ENCODE measurements at regions not wholly inside any gene's neighbourhood (a gene's known extent, or its start where the extent isn't known, plus 50 kb on each side); places are given as distances from the start of the nearest gene placed in this dataset.
A peak's percentile ranks its signal among the peaks of the same experiment; 100 is the strongest.

DNA sequence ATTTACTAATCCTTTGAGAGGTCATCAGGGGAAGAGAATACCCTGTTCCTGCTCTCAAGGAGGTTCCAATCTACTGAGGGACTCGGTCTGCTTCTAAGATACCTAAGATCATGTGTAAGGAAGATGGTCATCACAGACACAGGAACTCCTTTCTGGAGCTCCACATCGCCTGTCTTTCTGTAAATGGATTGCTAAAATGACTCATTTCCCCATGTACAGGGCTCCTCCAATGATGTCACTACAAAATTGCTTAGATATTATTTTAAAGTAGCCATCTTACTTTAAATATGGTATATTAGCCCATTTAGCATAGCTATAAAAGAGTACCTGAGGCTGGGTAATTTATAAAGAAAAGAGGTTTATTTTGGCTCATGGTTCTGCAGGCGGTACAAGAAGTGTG is 206.1 kb upstream of the PROK2 start:
- Mint-ChIP-seq H3K27ac (no peak overlapping the region), H3K4me1 (no peaks in the 10 kb centered on the region), H3K27me3 (peaks cover 0 to 10% of the 10 kb centered on the region in 2 donors), H3K36me3 (no peaks in the 10 kb centered on the region), H3K9me3 (peaks cover 0 to 3% (median 0%) of the 10 kb centered on the region in 5 donors), H3K4me3 (no peak overlapping the region)
- ChIA-PET POLR2A (no interaction called here), CTCF (no interaction called here)
- H3K36me3 ChIP-seq (ENCODE audit: insufficient read depth, low read length) = no peaks in the 10 kb centered on the region
- no peaks in the 10 kb centered on the region for H3K27me3 ChIP-seq (ENCODE audit: insufficient read depth, low read length, poor library complexity, severe bottlenecking)
- H3K27ac ChIP-seq (ENCODE audit: low read depth, low read length) = no peak overlapping the region
- H3K9me3 ChIP-seq (ENCODE audit: low read length) = no peaks in the 10 kb centered on the region
- no peak for DNase-seq
- H3K4me1 ChIP-seq (ENCODE audit: insufficient read depth, low read length) = no peaks in the 10 kb centered on the region
- no peak overlapping the region for H3K4me3 ChIP-seq (ENCODE audit: low read length)

DNA sequence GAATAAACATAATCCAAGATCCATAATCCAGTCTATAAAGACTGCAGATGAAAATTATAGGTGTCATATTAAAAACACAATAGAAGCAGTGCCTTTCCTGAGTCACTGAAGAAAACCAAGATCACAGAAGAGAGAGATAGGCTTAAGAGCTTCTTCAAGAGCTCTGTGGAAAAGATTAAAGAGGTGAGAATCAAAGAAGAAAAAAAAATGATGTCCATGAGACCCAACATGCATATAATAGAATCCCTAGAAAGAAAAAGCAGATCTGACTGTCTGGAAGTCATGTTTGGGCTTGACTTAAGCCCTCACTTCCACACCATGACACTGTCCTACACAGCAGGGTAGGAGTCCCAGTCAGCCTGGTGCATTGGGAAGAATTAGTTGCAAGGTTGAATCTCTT is 205.6 kb upstream of the PROK2 start:
- Mint-ChIP-seq H3K36me3 (no peaks in the 10 kb centered on the region), H3K27ac (no peak overlapping the region), H3K4me1 (peaks cover 0 to 2% (median under 1%) of the 10 kb centered on the region in 3 donors), H3K9me3 (peaks cover 0 to 3% (median 0%) of the 10 kb centered on the region in 5 donors), H3K27me3 (peaks cover 0 to 10% of the 10 kb centered on the region in 2 donors), H3K4me3 (no peak overlapping the region)
- POLR2A ChIA-PET = no interaction called here
- no peak for DNase-seq
- Histone ChIP-seq H3K27me3 (ENCODE audit: insufficient read depth, low read length, poor library complexity, severe bottlenecking) (no peaks in the 10 kb centered on the region), H3K4me1 (ENCODE audit: insufficient read depth, low read length) (peaks cover under 1% of the 10 kb centered on the region), H3K4me3 (ENCODE audit: low read length) (no peak overlapping the region), H3K27ac (ENCODE audit: low read depth, low read length) (no peak overlapping the region), H3K9me3 (ENCODE audit: low read length) (no peaks in the 10 kb centered on the region), H3K36me3 (ENCODE audit: insufficient read depth, low read length) (no peaks in the 10 kb centered on the region)
- CTCF ChIA-PET = no interaction called here

DNA sequence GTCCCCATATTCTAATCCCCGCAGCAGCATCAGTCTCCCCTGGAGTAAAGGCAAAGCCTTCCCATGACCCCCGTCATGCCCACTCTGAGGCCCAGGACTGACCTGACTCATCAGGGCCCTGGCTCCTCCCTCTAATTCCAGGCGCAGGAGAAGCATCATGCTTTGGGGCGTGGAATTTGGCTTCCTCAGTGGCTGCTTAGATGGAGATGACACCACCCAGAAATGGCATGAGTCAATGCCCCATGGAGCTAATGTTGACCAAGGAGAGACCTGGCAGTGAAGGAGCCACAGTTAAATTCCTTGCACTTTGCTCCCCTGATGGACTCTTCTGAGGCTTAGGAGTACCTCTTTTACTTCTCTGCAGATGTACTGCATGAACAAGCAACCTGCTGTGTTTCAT is 204.2 kb upstream of the PROK2 start:
- Histone ChIP-seq H3K4me3 (ENCODE audit: low read length) (no peak overlapping the region), H3K27me3 (ENCODE audit: insufficient read depth, low read length, poor library complexity, severe bottlenecking) (no peaks in the 10 kb centered on the region), H3K9me3 (ENCODE audit: low read length) (no peaks in the 10 kb centered on the region), H3K27ac (ENCODE audit: low read depth, low read length) (no peak overlapping the region), H3K36me3 (ENCODE audit: insufficient read depth, low read length) (no peaks in the 10 kb centered on the region), H3K4me1 (ENCODE audit: insufficient read depth, low read length) (peaks cover 10% of the 10 kb centered on the region)
- Mint-ChIP-seq H3K4me1 (peaks cover 5 to 11% (median 6%) of the 10 kb centered on the region in 3 donors), H3K27ac (no peak overlapping the region), H3K4me3 (no peak overlapping the region), H3K9me3 (peaks cover 0 to 3% (median 0%) of the 10 kb centered on the region in 5 donors), H3K27me3 (peaks cover 3 to 5% of the 10 kb centered on the region in 2 donors), H3K36me3 (no peaks in the 10 kb centered on the region)
- ChIA-PET CTCF (no interaction called here), POLR2A (interaction anchor here (0.6 kb wide), 1 partner anchor 35 kb away, joined by 4 read pairs; no protein-coding TSS in a partner anchor)
- no peak for DNase-seq

DNA sequence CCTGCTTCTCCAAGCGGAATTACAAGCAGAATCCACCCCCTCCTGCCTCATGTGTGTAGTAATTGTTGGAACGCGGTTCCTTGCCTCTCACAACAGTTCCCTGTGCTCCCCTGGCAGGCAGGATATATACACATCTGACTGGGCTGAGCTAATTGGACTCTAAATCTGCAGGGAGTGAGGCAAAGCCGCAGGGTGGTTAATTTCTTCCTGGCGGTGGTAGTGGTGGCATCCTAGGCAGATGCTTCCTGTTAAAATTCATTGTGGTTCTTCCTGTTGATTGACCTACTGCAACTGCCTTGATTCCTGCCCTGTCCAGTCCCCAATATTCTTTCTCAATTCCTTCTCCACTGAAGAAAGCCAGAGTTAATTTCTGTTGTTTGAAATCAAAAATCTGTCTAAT is 202.9 kb upstream of the PROK2 start:
- peaks cover 0 to 6% of the 10 kb centered on the region in 2 donors for H3K27me3 Mint-ChIP-seq
- H3K4me3 ChIP-seq (ENCODE audit: low read length) = no peak overlapping the region
- no peak for DNase-seq
- H3K36me3 ChIP-seq (ENCODE audit: insufficient read depth, low read length) = no peaks in the 10 kb centered on the region
- H3K4me1 Mint-ChIP-seq = peaks cover 5 to 11% (median 6%) of the 10 kb centered on the region in 3 donors
- no peak overlapping the region for H3K27ac ChIP-seq (ENCODE audit: low read depth, low read length)
- no peaks in the 10 kb centered on the region for H3K36me3 Mint-ChIP-seq
- H3K9me3 Mint-ChIP-seq = peaks cover 0 to 3% (median 0%) of the 10 kb centered on the region in 5 donors
- no peaks in the 10 kb centered on the region for H3K27me3 ChIP-seq (ENCODE audit: insufficient read depth, low read length, poor library complexity, severe bottlenecking)
- no peaks in the 10 kb centered on the region for H3K9me3 ChIP-seq (ENCODE audit: low read length)
- H3K4me1 ChIP-seq (ENCODE audit: insufficient read depth, low read length) = peaks cover 10% of the 10 kb centered on the region
- CTCF ChIA-PET = no interaction called here
- no peak overlapping the region for H3K4me3 Mint-ChIP-seq
- H3K27ac Mint-ChIP-seq = peak overlapping the region in 1 of 8 donors; percentile 2
- POLR2A ChIA-PET = no interaction called here

DNA sequence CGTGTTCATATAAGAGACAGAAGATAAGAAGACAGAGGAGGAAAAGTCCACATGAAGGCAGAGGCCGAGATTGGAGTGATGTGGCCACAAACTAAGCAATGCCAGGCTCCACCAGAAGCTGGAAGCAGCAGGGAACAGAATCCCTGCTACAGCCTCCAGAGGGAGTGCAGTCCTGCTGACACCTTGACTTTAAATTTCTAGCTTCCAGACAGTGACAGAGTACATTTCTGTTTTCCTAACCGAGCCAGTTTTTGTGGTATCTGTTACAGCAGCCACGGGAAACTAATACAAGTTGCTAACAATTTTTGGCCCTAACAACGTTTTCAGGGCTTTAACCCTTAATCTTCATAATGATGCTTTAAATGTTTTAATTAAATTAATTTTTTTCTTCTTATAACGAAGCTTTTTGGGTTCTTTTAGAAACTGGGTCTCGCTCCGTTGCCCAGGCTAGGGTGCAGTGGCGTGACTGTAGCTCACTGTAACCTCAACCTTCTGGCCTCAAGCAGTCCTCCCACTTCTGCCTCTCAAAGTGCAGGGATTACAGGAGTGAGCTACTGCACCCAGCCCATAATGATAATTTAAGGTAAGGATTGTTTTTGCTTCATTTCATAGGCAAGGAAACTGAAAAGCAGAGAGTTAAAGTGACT is 202.3 kb upstream of the PROK2 start:
- CTCF ChIA-PET = no interaction called here
- H3K9me3 Mint-ChIP-seq = peaks cover 0 to 3% (median 0%) of the 10 kb centered on the region in 5 donors
- no peak overlapping the region for H3K27ac Mint-ChIP-seq

DNA sequence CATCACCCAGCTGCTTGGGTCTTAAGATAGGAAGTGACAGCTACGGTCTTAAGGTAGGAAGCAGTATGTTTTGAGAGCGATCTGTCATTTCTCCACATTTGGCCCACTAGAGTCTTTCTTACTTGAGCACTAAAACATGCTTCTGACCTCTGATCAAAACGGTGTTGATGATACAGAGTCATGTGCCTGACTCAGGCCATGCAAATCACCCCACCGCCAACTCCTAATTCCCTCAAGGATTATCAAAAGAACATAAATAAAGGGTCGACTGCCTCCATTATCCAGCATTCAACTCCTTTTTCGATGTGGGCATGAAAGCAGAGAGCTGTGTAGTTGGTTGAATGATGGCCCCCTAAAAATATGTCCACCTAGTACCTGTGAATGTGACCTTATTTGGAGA is 201.7 kb upstream of the PROK2 start:
- H3K27ac ChIP-seq (ENCODE audit: low read depth, low read length) = no peak overlapping the region
- peaks cover 10% of the 10 kb centered on the region for H3K4me1 ChIP-seq (ENCODE audit: insufficient read depth, low read length)
- ChIA-PET CTCF (no interaction called here), POLR2A (no interaction called here)
- no peak for DNase-seq
- H3K4me3 Mint-ChIP-seq = no peak overlapping the region
- H3K27ac Mint-ChIP-seq = no peak overlapping the region
- no peaks in the 10 kb centered on the region for H3K9me3 ChIP-seq (ENCODE audit: low read length)
- H3K36me3 Mint-ChIP-seq = no peaks in the 10 kb centered on the region
- peaks cover 0 to 6% of the 10 kb centered on the region in 2 donors for H3K27me3 Mint-ChIP-seq
- H3K27me3 ChIP-seq (ENCODE audit: insufficient read depth, low read length, poor library complexity, severe bottlenecking) = no peaks in the 10 kb centered on the region
- no peak overlapping the region for H3K4me3 ChIP-seq (ENCODE audit: low read length)
- H3K9me3 Mint-ChIP-seq = peaks cover 0 to 3% (median 0%) of the 10 kb centered on the region in 5 donors
- peaks cover 5 to 11% (median 6%) of the 10 kb centered on the region in 3 donors for H3K4me1 Mint-ChIP-seq
- no peaks in the 10 kb centered on the region for H3K36me3 ChIP-seq (ENCODE audit: insufficient read depth, low read length)

More for the DNA sequence above, 202.3 kb upstream of the PROK2 start:
- Mint-ChIP-seq H3K27me3 (peaks cover 0 to 6% of the 10 kb centered on the region in 2 donors), H3K36me3 (no peaks in the 10 kb centered on the region), H3K4me1 (peaks cover 5 to 11% (median 6%) of the 10 kb centered on the region in 3 donors), H3K4me3 (no peak overlapping the region)
- Histone ChIP-seq H3K4me1 (ENCODE audit: insufficient read depth, low read length) (peaks cover 10% of the 10 kb centered on the region), H3K36me3 (ENCODE audit: insufficient read depth, low read length) (no peaks in the 10 kb centered on the region), H3K9me3 (ENCODE audit: low read length) (no peaks in the 10 kb centered on the region), H3K27me3 (ENCODE audit: insufficient read depth, low read length, poor library complexity, severe bottlenecking) (no peaks in the 10 kb centered on the region), H3K4me3 (ENCODE audit: low read length) (no peak overlapping the region), H3K27ac (ENCODE audit: low read depth, low read length) (no peak overlapping the region)
- no peak for DNase-seq
- POLR2A ChIA-PET = no interaction called here

DNA sequence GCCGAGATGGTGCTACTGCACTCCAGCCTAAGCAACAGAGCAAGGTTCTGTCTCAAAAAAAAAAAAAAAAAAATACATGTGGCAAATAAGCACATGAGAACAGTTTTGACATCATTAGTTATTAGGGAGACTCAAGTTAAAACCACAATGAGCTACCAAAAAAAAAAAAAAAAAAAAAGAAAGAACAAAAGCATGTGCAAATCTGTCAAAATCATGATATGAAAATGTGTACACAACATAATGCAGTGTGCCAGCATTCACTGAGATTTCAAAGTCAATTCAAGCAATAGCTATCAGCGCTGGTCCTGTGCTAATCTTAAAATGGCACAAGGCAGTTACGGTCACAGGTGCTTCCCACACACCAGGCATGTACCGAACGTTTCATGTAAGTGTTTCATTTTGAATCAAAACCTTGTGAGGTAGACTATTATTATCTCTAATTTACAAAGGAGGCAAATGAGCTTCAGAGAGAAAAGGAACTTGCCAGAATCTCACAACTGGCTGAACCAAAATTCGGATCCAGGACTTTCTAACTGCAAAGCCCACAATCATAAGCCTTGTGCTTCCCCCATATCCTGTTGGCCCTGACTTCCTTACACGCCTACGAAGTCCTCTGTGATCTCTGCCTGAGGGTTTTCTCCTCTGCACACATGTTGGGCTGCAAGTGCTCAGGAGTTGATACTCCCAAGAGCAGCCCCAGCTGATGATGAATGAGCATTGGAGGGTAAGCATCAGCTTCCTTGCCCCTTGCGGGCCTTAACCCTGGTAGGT is 200.1 kb upstream of the PROK2 start:
- no peaks in the 10 kb centered on the region for H3K9me3 Mint-ChIP-seq
- H3K36me3 Mint-ChIP-seq = no peaks in the 10 kb centered on the region
- Histone ChIP-seq H3K4me1 (ENCODE audit: insufficient read depth, low read length) (peaks cover 10% of the 10 kb centered on the region), H3K36me3 (ENCODE audit: insufficient read depth, low read length) (no peaks in the 10 kb centered on the region), H3K27me3 (ENCODE audit: insufficient read depth, low read length, poor library complexity, severe bottlenecking) (no peaks in the 10 kb centered on the region), H3K4me3 (ENCODE audit: low read length) (no peak overlapping the region), H3K27ac (ENCODE audit: low read depth, low read length) (no peak overlapping the region), H3K9me3 (ENCODE audit: low read length) (no peaks in the 10 kb centered on the region)
- POLR2A ChIA-PET = interaction anchor here (0.6 kb wide), 1 partner anchor 547 kb away, joined by 3 read pairs; no protein-coding TSS in a partner anchor
- no peak for DNase-seq
- peak overlapping the region in 1 of 8 donors; percentile 64 for H3K27ac Mint-ChIP-seq
- peak overlapping the region in 6 of 7 donors; percentile 10 to 82 (median 40) for H3K4me3 Mint-ChIP-seq
- peaks cover 5 to 11% (median 6%) of the 10 kb centered on the region in 3 donors for H3K4me1 Mint-ChIP-seq
- peaks cover 0 to 6% of the 10 kb centered on the region in 2 donors for H3K27me3 Mint-ChIP-seq
- CTCF ChIA-PET = interaction anchor here (0.6 kb wide), 1 partner anchor 540 kb away, joined by 3 read pairs; no protein-coding TSS in a partner anchor

DNA sequence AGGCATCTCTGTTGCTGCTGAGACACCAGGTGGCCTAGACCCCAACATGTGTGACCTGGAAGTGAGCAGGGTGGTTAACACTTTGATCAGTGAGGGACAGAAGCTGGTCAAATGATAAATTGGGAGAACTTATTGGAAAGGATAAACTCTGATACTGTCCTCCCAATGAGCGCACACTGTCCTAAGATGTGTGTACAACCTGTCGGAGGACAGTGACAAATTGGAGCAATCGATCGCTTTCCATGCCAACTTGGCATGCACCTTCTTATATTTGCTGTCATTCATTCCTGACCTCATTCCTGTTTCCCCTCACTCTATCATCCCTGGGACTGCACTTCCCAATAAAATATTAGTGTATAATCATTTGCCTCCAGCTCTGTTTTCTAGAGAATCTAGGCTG is 198.7 kb upstream of the PROK2 start:
- Histone ChIP-seq H3K36me3 (ENCODE audit: insufficient read depth, low read length) (no peaks in the 10 kb centered on the region), H3K4me1 (ENCODE audit: insufficient read depth, low read length) (peaks cover 10% of the 10 kb centered on the region), H3K9me3 (ENCODE audit: low read length) (no peaks in the 10 kb centered on the region), H3K27me3 (ENCODE audit: insufficient read depth, low read length, poor library complexity, severe bottlenecking) (no peaks in the 10 kb centered on the region), H3K27ac (ENCODE audit: low read depth, low read length) (no peak overlapping the region), H3K4me3 (ENCODE audit: low read length) (no peak overlapping the region)
- H3K27ac Mint-ChIP-seq = peak overlapping the region in 1 of 8 donors; percentile 49
- H3K9me3 Mint-ChIP-seq = no peaks in the 10 kb centered on the region
- DNase-seq = no peak
- CTCF ChIA-PET = no interaction called here
- H3K27me3 Mint-ChIP-seq = peaks cover 5 to 6% of the 10 kb centered on the region in 2 donors
- no peaks in the 10 kb centered on the region for H3K36me3 Mint-ChIP-seq
- POLR2A ChIA-PET = no interaction called here
- H3K4me3 Mint-ChIP-seq = no peak overlapping the region
- peaks cover 5 to 12% (median 7%) of the 10 kb centered on the region in 3 donors for H3K4me1 Mint-ChIP-seq
